Psoas muscle (tissue), 7 donors: ENCODE measurements at regions not wholly inside any gene's neighbourhood (a gene's known extent, or its start where the extent isn't known, plus 50 kb on each side); places are given as distances from the start of the nearest gene placed in this dataset.

Experiments
- ATAC-seq, 4 donors: fragments of 200-7000 bp; cut with Tn5 transposase; one replicate each; pipeline ENCODE4 v1.9.1; 2020; ENCODE audit warnings: moderate library complexity in 3 of 4, mild to moderate bottlenecking in 2 of 4
- DNase-seq, 2 donors: peaks; one replicate each; pipeline ENCODE4 v3.0.0-alpha.2; 2020
- H3K27ac ChIP-seq: fragments of 200-600 bp; one replicate; pipeline ENCODE4 v1.8.0; 2022
- H3K27me3 ChIP-seq, 3 donors: fragments of 200-600 bp in 1 of 3; one replicate each; pipeline versions ENCODE4 v1.6.1 to v1.8.0; 2013 to 2022; ENCODE audit warnings: low read length in 2 of 3, mild to moderate bottlenecking in 2 of 3, moderate library complexity in 1 of 3; ENCODE audit not compliant: insufficient read depth in 3 of 3
- H3K36me3 ChIP-seq, 2 donors: fragments of 200-600 bp in 1 of 2; one replicate each; pipeline versions ENCODE4 v1.6.1 to v1.8.0; 2013 to 2022; ENCODE audit warnings: low read depth in 1 of 2, mild to moderate bottlenecking in 1 of 2, moderate library complexity in 1 of 2; ENCODE audit not compliant: insufficient read depth in 1 of 2
- H3K4me1 ChIP-seq: fragments of 200-600 bp; one replicate; pipeline ENCODE4 v1.8.0; 2022
- H3K4me3 ChIP-seq: fragments of 200-600 bp; one replicate; pipeline ENCODE4 v1.8.0; 2022; ENCODE audit warnings: mild to moderate bottlenecking
- H3K9me3 ChIP-seq: fragments of 200-600 bp; one replicate; pipeline ENCODE4 v1.8.0; 2022
- WGBS, 3 donors: extraction: QIAGEN DNeasy Blood & Tissue Kit; methylation state at CpG; one replicate each; pipeline versions ENCODE4 v1.1.6 to v1.1.7; 2013; 5-methylcytosine and 5-hydroxymethylcytosine counted together
- intact Hi-C, 2 donors: fragments of 100-400 bp; cut with DNase I; formaldehyde crosslinking; loops; one replicate each; pipeline versions ENCODE4 v1.11.0 to v1.14.2; 2022
- TF ChIP-seq, protein P1 (sequence below): fragments of 200-600 bp; IDR thresholded peaks from one replicate; pipeline ENCODE4 v1.8.0; 2022; ENCODE audit warnings: antibody characterized with exemption
- donor health status: healthy with polysubstance abuse.
- donor health status: DM: no; HTN: no; CAD: no; lungs with moderate emphysema.
- donor health status: Bipolar disorder and iron deficiency.
- donor health status: healthy.
- donor health status: DM: yes; HTN: yes; CAD: no.
- donor health status: DM: no; HTN: no; CAD: no.
- donor health status: DM: yes; HTN: yes; CAD: no.

DNA sequence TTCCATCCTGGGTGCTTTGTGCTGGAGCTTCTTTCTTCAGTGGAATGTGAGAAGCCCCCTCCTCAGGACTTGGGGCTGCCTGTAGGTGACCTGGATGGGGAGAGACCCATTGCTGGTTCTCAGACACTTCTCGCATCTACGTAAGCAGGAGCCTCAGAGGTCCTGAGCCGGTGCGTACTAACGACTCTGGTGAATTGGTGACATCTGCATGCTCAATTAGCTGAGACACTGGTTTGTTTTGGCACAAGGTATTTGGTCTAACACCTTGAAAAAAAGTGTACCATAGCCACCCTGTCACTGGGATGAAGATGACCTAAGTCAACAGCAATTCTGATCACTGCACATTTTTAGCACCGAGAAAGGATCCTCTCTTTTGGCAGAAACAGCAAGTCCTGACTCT, 57.7 kb downstream of the LRRC30 start:
- no peaks in the 10 kb centered on the region for H3K36me3 ChIP-seq
- TF ChIP-seq, protein P1, sequence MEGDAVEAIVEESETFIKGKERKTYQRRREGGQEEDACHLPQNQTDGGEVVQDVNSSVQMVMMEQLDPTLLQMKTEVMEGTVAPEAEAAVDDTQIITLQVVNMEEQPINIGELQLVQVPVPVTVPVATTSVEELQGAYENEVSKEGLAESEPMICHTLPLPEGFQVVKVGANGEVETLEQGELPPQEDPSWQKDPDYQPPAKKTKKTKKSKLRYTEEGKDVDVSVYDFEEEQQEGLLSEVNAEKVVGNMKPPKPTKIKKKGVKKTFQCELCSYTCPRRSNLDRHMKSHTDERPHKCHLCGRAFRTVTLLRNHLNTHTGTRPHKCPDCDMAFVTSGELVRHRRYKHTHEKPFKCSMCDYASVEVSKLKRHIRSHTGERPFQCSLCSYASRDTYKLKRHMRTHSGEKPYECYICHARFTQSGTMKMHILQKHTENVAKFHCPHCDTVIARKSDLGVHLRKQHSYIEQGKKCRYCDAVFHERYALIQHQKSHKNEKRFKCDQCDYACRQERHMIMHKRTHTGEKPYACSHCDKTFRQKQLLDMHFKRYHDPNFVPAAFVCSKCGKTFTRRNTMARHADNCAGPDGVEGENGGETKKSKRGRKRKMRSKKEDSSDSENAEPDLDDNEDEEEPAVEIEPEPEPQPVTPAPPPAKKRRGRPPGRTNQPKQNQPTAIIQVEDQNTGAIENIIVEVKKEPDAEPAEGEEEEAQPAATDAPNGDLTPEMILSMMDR = no peak
- H3K27ac ChIP-seq = no peak overlapping the region

DNA sequence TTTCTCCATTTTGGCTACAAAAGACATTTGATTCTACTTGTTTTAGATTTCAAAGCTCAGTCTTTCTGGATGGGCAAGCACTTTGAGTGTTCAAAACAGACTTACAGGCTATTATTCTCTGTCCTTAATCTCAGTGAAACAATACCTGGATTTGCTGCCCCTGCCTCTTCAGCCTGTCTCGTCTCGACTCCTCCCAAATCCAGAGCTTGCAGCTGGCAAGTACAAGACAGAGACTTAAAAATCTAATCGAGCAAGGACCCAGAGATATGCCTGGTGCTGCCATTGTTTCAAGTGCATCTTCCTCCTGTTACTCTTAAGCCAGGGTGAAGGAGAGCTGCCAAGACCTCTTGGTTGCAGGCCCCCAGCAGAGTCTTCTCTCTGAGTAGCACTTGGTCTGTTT, 59.2 kb downstream of the LRRC30 start:
- intact Hi-C loops = no loop called here
- H3K27me3 ChIP-seq = no peaks in the 10 kb centered on the region
- DNase-seq (no peak), ATAC-seq (no peak)
- H3K4me1 ChIP-seq = no peaks in the 10 kb centered on the region
- TF ChIP-seq, protein P1 = no peak
- no peak overlapping the region for H3K4me3 ChIP-seq
- no peak overlapping the region for H3K27ac ChIP-seq
- 35 to 44% (median 41%) methylated on average over 3 of the region's 3 CpGs for WGBS, 3 donors
- no peaks in the 10 kb centered on the region for H3K36me3 ChIP-seq
- peaks cover 4% of the 10 kb centered on the region for H3K9me3 ChIP-seq

More for the DNA sequence above, 57.7 kb downstream of the LRRC30 start:
- intact Hi-C loops = no loop called here
- H3K4me1 ChIP-seq = no peaks in the 10 kb centered on the region
- no peak overlapping the region for H3K4me3 ChIP-seq
- peaks cover 4% of the 10 kb centered on the region for H3K9me3 ChIP-seq
- H3K27me3 ChIP-seq = no peaks in the 10 kb centered on the region
- DNase-seq = no peak
- no peak for ATAC-seq
- 62 to 73% (median 72%) methylated on average over 6 of the region's 6 CpGs for WGBS, 3 donors

DNA sequence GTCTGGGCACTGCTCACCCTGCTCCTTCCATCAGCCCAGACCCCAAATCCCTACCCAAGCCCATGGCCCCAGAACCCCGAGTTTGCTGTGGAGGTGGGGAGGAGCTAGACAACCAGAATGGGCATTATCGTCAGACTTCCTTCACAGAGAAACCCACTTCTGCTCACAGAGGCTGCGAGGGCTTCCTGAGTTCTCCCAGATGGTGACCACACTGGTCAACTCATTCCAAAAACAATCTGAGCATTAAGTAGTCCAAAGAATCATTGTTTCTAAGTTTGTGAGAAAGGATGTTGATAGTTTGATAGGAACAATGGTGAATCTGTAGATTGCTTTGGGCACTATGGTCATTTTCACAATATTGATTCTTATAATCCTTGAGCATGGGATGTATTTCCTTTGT, 60.2 kb downstream of the LRRC30 start:
- no peaks in the 10 kb centered on the region for H3K36me3 ChIP-seq
- intact Hi-C loops = no loop called here
- DNase-seq = no peak
- no peaks in the 10 kb centered on the region for H3K4me1 ChIP-seq
- H3K27ac ChIP-seq = no peak overlapping the region
- H3K27me3 ChIP-seq = no peaks in the 10 kb centered on the region
- TF ChIP-seq, protein P1 = no peak
- peaks cover 4% of the 10 kb centered on the region for H3K9me3 ChIP-seq
- 67 to 68% (median 68%) methylated on average over 3 of the region's 3 CpGs for WGBS, 3 donors
- no peak for ATAC-seq
- H3K4me3 ChIP-seq = no peak overlapping the region

DNA sequence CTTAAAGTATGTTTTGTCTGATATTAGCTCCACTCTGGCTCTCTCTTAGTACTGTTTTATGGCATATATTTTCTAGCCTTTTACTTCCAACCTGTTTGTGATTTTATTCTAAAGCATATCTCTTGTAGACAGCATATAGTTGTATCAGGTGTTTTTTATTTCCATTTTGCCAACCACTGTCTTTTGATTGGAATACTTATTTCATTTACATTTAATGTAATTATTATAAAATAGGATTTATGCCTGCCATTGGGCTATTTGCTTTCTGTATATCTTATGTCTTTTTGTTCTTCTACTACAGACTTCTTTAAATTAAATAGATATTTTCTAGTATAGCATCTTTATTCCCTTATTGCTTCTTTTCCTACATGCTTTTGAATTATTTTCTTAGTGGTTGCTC, 67.3 kb downstream of the LRRC30 start:
- Histone ChIP-seq H3K4me1 (no peaks in the 10 kb centered on the region), H3K9me3 (peaks cover 16% of the 10 kb centered on the region), H3K27ac (no peak overlapping the region), H3K36me3 (no peaks in the 10 kb centered on the region), H3K4me3 (no peak overlapping the region), H3K27me3 (no peaks in the 10 kb centered on the region)
- no peak for DNase-seq
- no peak for ATAC-seq
- intact Hi-C loops = no loop called here
- TF ChIP-seq, protein P1 = no peak

DNA sequence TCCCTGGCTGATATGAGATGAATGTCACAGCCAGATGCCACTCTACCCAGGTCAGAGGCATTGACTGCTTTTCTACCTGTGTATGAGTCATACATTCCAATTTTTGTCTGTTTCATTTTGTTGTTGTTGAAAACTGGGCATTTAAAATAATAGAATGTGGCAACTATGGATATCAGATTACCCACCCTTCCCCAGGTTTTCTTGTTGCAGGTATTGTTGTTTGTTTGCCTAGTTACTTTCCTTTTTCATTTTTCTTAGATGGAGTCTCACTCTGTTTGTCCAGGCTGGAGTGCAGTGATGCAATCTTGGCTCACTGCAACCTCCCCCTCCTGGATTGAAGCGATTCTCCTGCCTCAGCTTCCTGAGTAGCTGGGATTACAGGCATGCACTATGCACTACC, 70.2 kb downstream of the LRRC30 start:
- TF ChIP-seq, protein P1 = no peak
- Histone ChIP-seq H3K9me3 (peaks cover 16% of the 10 kb centered on the region), H3K4me3 (no peak overlapping the region), H3K4me1 (no peaks in the 10 kb centered on the region), H3K36me3 (no peaks in the 10 kb centered on the region), H3K27ac (no peak overlapping the region), H3K27me3 (no peaks in the 10 kb centered on the region)
- ATAC-seq = no peak
- DNase-seq = no peak
- intact Hi-C loops = no loop called here
- WGBS, 3 donors = 72 to 78% (median 77%) methylated on average over 1 of the region's 1 CpG
